GM12873 (cell line): ENCODE measurements at regions not wholly inside any gene's neighbourhood (a gene's known extent, or its start where the extent isn't known, plus 50 kb on each side); places are given as distances from the start of the nearest gene placed in this dataset.

Source experiments
- TF ChIP-seq, protein P1 (sequence below): IDR thresholded peaks from 2 replicates; pipeline ENCODE4 v1.5.1; 2012; ENCODE audit warnings: low read depth, mild to moderate bottlenecking, moderate library complexity, low read length, control low read depth; ENCODE audit not compliant: insufficient read depth; ENCODE audit errors: missing control alignments

GRCh38 chr10:1895691-1896090 is 158.4 kb upstream of the ADARB2 start:
- TF ChIP-seq, protein P1, sequence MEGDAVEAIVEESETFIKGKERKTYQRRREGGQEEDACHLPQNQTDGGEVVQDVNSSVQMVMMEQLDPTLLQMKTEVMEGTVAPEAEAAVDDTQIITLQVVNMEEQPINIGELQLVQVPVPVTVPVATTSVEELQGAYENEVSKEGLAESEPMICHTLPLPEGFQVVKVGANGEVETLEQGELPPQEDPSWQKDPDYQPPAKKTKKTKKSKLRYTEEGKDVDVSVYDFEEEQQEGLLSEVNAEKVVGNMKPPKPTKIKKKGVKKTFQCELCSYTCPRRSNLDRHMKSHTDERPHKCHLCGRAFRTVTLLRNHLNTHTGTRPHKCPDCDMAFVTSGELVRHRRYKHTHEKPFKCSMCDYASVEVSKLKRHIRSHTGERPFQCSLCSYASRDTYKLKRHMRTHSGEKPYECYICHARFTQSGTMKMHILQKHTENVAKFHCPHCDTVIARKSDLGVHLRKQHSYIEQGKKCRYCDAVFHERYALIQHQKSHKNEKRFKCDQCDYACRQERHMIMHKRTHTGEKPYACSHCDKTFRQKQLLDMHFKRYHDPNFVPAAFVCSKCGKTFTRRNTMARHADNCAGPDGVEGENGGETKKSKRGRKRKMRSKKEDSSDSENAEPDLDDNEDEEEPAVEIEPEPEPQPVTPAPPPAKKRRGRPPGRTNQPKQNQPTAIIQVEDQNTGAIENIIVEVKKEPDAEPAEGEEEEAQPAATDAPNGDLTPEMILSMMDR: no peak

DNA sequence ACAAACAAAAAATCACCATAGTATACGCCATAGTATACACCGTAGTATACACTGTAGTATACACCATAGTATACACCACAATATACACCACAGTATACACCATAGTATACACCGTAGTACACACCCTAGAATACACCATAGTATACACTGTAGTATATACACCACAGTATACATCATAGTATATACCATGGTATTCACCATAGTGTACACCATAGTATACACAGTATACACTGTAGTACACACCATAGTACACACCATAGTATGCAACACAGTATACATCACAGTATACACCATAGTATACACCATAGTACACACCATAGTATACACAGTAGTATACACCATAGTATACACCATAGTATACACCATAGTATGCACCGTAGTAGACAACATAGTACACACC is 157.6 kb upstream of the ADARB2 start:
- TF ChIP-seq, protein P1: no peak

GRCh38 chr10:1893941-1894340 is 156.6 kb upstream of the ADARB2 start:
- TF ChIP-seq, protein P1: no peak

GRCh38 chr10:1886039-1886438 is 148.7 kb upstream of the ADARB2 start:
- TF ChIP-seq, protein P1: no peak

- TF ChIP-seq, protein P1: no peak
Observed at GRCh38 chr10:1882728-1883127, 145.4 kb upstream of the ADARB2 start.

GRCh38 chr10:1882180-1882579 is 144.9 kb upstream of the ADARB2 start:
- TF ChIP-seq, protein P1: no peak

GRCh38 chr10:1881636-1882035 is 144.3 kb upstream of the ADARB2 start:
- TF ChIP-seq, protein P1: no peak
